Panc1 (cell line): ENCODE measurements at regions not wholly inside any gene's neighbourhood (a gene's known extent, or its start where the extent isn't known, plus 50 kb on each side); places are given as distances from the start of the nearest gene placed in this dataset.

ENCODE experiments used
- ATAC-seq: fragments of 200-7000 bp; cut with Tn5 transposase; 2 replicates; pipeline ENCODE4 v1.9.1; 2020; ENCODE audit warnings: mild to moderate bottlenecking, moderate library complexity
- BruUV-seq: library from RNA; stranded (reverse); fragments of 400-500 nt; replicated peaks from 2 replicates; lab custom pipeline; 2021; lab: Mats Ljungman, UMichigan
- CTCF ChIA-PET: fragments of 300-600 bp; sonication (Branson Sonifier 250); formaldehyde crosslinking; loops from one replicate; lab custom pipeline; 2022; ENCODE audit warnings: antibody characterized with exemption; lab: Charles Lee
- POLR2A ChIA-PET: fragments of 300-600 bp; sonication (Branson Sonifier 250); formaldehyde crosslinking; loops from one replicate; lab custom pipeline; 2022; ENCODE audit warnings: antibody characterized with exemption; lab: Charles Lee
- DNase-seq: peaks from one replicate; pipeline ENCODE4 v3.0.0-alpha.2; 2010; ENCODE audit warnings: low read depth, low spot score
- H3K27ac ChIP-seq: 2 replicates; pipeline ENCODE4 v1.5.1; 2011; ENCODE audit warnings: mild to moderate bottlenecking, low read length, inconsistent platforms
- H3K27me3 ChIP-seq: fragments of 200-500 bp; sonication (Bioruptor generic); 2 replicates; pipeline ENCODE4 v1.6.0; 2014; ENCODE audit warnings: low read length, inconsistent platforms; ENCODE audit not compliant: control insufficient read depth, insufficient read depth
- H3K36me3 ChIP-seq: fragments of 200-500 bp; sonication (Bioruptor generic); 2 replicates; pipeline ENCODE4 v1.5.1; 2014; ENCODE audit warnings: inconsistent platforms, mild to moderate bottlenecking, low read length, moderate library complexity; ENCODE audit not compliant: control insufficient read depth, insufficient read depth
- H3K4me1 ChIP-seq: 2 replicates; pipeline ENCODE4 v1.5.1; 2011; ENCODE audit warnings: inconsistent platforms, mild to moderate bottlenecking, low read length, moderate library complexity; ENCODE audit not compliant: control insufficient read depth, insufficient read depth
- H3K4me3 ChIP-seq, 2 experiments: 2 replicates each; pipeline ENCODE4 v1.5.1; 2011 to 2012; ENCODE audit warnings: low read depth in 2 of 2, low read length in 2 of 2, mild to moderate bottlenecking in 2 of 2, inconsistent platforms in 1 of 2, moderate library complexity in 1 of 2
- H3K9me3 ChIP-seq: fragments of 200-500 bp; sonication (Bioruptor generic); 2 replicates; pipeline ENCODE4 v1.5.1; 2014; ENCODE audit warnings: low read depth, mild to moderate bottlenecking, inconsistent platforms, low read length, moderate library complexity; ENCODE audit not compliant: control insufficient read depth, insufficient read depth
- CTCF ChIP-seq: fragments of 450-650 bp; IDR thresholded peaks from 2 replicates; pipeline ENCODE4 v1.5.1; 2017; ENCODE audit warnings: mild to moderate bottlenecking
- POLR2AphosphoS5 ChIP-seq: IDR thresholded peaks from 2 replicates; pipeline ENCODE4 v1.6.1; 2012; ENCODE audit warnings: mild to moderate bottlenecking, low read depth, low read length, moderate library complexity
- REST ChIP-seq, 2 experiments: IDR thresholded peaks; 2 replicates each; pipeline ENCODE4 v1.6.1; 2011 to 2012; ENCODE audit warnings: low read depth in 2 of 2, control low read depth in 1 of 2, low read length in 1 of 2, mild to moderate bottlenecking in 1 of 2, moderate library complexity in 1 of 2; ENCODE audit not compliant: insufficient read depth in 1 of 2
- SIN3A ChIP-seq: IDR thresholded peaks from 2 replicates; pipeline ENCODE4 v1.6.1; 2012; ENCODE audit warnings: low read depth, mild to moderate bottlenecking, low read length, moderate library complexity, borderline replicate concordance; ENCODE audit not compliant: insufficient read depth
- TCF7L2 ChIP-seq: IDR thresholded peaks from 2 replicates; pipeline ENCODE4 v1.6.1; 2011; ENCODE audit warnings: mild to moderate bottlenecking, low read depth, low read length, inconsistent platforms
- in situ Hi-C: cut with HindIII; loops from 2 replicates; pipeline ENCODE4 v1.10.0; 2016; ENCODE audit warnings: low sequenced_read_pairs, low pct_unique_long_range_greater_than_20kb
- intact Hi-C: fragments of 100-400 bp; cut with micrococcal nuclease; formaldehyde crosslinking; loops from one replicate; pipeline ENCODE4 v1.10.0; 2022; ENCODE audit not compliant: unreplicated experiment

GRCh38 chr1:229883504-229884200, 183.4 kb upstream of the GALNT2 start:
- in situ Hi-C loops (no loop called here), intact Hi-C loops (no loop called here)
- Histone ChIP-seq H3K4me1 (no peaks in the 10 kb centered on the region), H3K9me3 (no peaks in the 10 kb centered on the region), H3K27ac (no peak overlapping the region), H3K27me3 (peaks cover 20% of the 10 kb centered on the region), H3K4me3 (no peak overlapping the region), H3K36me3 (no peaks in the 10 kb centered on the region)
- POLR2A ChIA-PET, result no interaction called here
- ATAC-seq (no peak), DNase-seq (no peak)
- CTCF ChIA-PET, result interaction anchor here (0.5 kb wide), 1 partner anchor 326 kb away, joined by 3 read pairs; no protein-coding TSS in a partner anchor
- BruUV-seq, result no TSS peak
- TF ChIP-seq SIN3A (no peak), POLR2AphosphoS5 (no peak), REST (IDR thresholded peaks at IDR 0.05; ENCODE audit: insufficient read depth in 1 of 2, low read depth in 2 of 2, low read length in 1 of 2) (no peak), CTCF (no peak), TCF7L2 (no peak)

GRCh38 chr1:229884765-229885164, 182.3 kb upstream of the GALNT2 start:
- ATAC-seq (no peak), DNase-seq (no peak)
- POLR2A ChIA-PET, result no interaction called here
- BruUV-seq, result no TSS peak
- H3K4me3 ChIP-seq, result no peak overlapping the region
- TF ChIP-seq CTCF, result no peak
- no peak for TF ChIP-seq TCF7L2
- TF ChIP-seq REST (IDR thresholded peaks at IDR 0.05; ENCODE audit: insufficient read depth in 1 of 2, low read depth in 2 of 2, low read length in 1 of 2), result no peak
- TF ChIP-seq POLR2AphosphoS5, result no peak
- no peak for TF ChIP-seq SIN3A
- CTCF ChIA-PET, result no interaction called here
- no peak overlapping the region for H3K27ac ChIP-seq
- in situ Hi-C loops, result no loop called here
- H3K4me1 ChIP-seq, result no peaks in the 10 kb centered on the region
- peaks cover 14% of the 10 kb centered on the region for H3K27me3 ChIP-seq
- intact Hi-C loops, result no loop called here
- H3K9me3 ChIP-seq, result no peaks in the 10 kb centered on the region
- H3K36me3 ChIP-seq, result no peaks in the 10 kb centered on the region
